IPS-18a (cell line): ENCODE measurements at regions not wholly inside any gene's neighbourhood (a gene's known extent, or its start where the extent isn't known, plus 50 kb on each side); places are given as distances from the start of the nearest gene placed in this dataset.
"Not testable (repeated sequence)": the region's sequence is repeated elsewhere in the genome, so short reads cannot be mapped to it uniquely, and the experiment has no call there.

ENCODE experiments used
- H3K27ac ChIP-seq: one replicate; pipeline ENCODE4 v1.5.1; 2013; ENCODE audit warnings: low read length
- H3K27me3 ChIP-seq: one replicate; pipeline ENCODE4 v1.6.1; 2013; ENCODE audit warnings: mild to moderate bottlenecking, low read length; ENCODE audit not compliant: control insufficient read depth, insufficient read depth
- H3K36me3 ChIP-seq: one replicate; pipeline ENCODE4 v1.6.1; 2013; ENCODE audit warnings: low read depth, low read length; ENCODE audit not compliant: control insufficient read depth
- H3K4me1 ChIP-seq: one replicate; pipeline ENCODE4 v1.6.1; 2013; ENCODE audit warnings: low read depth, low read length; ENCODE audit not compliant: control insufficient read depth
- H3K4me3 ChIP-seq: one replicate; pipeline ENCODE4 v1.5.1; 2013; ENCODE audit warnings: low read length
- H3K9ac ChIP-seq: one replicate; pipeline ENCODE4 v1.6.1; 2013; ENCODE audit warnings: mild to moderate bottlenecking, low read length, moderate library complexity
- H3K9me3 ChIP-seq: one replicate; pipeline ENCODE4 v1.6.1; 2013; ENCODE audit warnings: low read depth, low read length; ENCODE audit not compliant: control insufficient read depth

GRCh38 chr16:79959226-79959625, 358.7 kb upstream of the MAF start:
- H3K27ac ChIP-seq: no peak overlapping the region
- no peaks in the 10 kb centered on the region for H3K36me3 ChIP-seq
- no peaks in the 10 kb centered on the region for H3K9me3 ChIP-seq
- no peaks in the 10 kb centered on the region for H3K27me3 ChIP-seq
- no peaks in the 10 kb centered on the region for H3K4me1 ChIP-seq
- no peak overlapping the region for H3K4me3 ChIP-seq
- no peak overlapping the region for H3K9ac ChIP-seq

- Histone ChIP-seq H3K4me1 (no peaks in the 10 kb centered on the region), H3K27ac (no peak overlapping the region), H3K4me3 (no peak overlapping the region), H3K9me3 (no peaks in the 10 kb centered on the region), H3K9ac (no peak overlapping the region), H3K27me3 (no peaks in the 10 kb centered on the region), H3K36me3 (no peaks in the 10 kb centered on the region)
Measured at GRCh38 chr16:79954921-79955705, 354.6 kb upstream of the MAF start.

GRCh38 chr16:79950932-79951719, 350.6 kb upstream of the MAF start:
- Histone ChIP-seq H3K27me3 (no peaks in the 10 kb centered on the region), H3K27ac (no peak overlapping the region), H3K36me3 (no peaks in the 10 kb centered on the region), H3K9ac (no peak overlapping the region), H3K4me1 (no peaks in the 10 kb centered on the region), H3K4me3 (no peak overlapping the region), H3K9me3 (no peaks in the 10 kb centered on the region)

GRCh38 chr16:79949417-79949816, 348.9 kb upstream of the MAF start:
- H3K9ac ChIP-seq: no peak overlapping the region
- H3K27ac ChIP-seq: no peak overlapping the region
- no peaks in the 10 kb centered on the region for H3K27me3 ChIP-seq
- H3K4me3 ChIP-seq: no peak overlapping the region
- H3K4me1 ChIP-seq: no peaks in the 10 kb centered on the region
- H3K9me3 ChIP-seq: no peaks in the 10 kb centered on the region
- H3K36me3 ChIP-seq: no peaks in the 10 kb centered on the region

- Histone ChIP-seq H3K9me3 (no peaks in the 10 kb centered on the region), H3K27me3 (no peaks in the 10 kb centered on the region), H3K4me3 (no peak overlapping the region), H3K27ac (no peak overlapping the region), H3K4me1 (no peaks in the 10 kb centered on the region), H3K36me3 (no peaks in the 10 kb centered on the region), H3K9ac (no peak overlapping the region)
Measured at GRCh38 chr16:79947771-79948170, 347.2 kb upstream of the MAF start.

GRCh38 chr16:79946252-79946651, 345.7 kb upstream of the MAF start:
- H3K36me3 ChIP-seq: no peaks in the 10 kb centered on the region
- H3K9me3 ChIP-seq: no peaks in the 10 kb centered on the region
- H3K4me1 ChIP-seq: no peaks in the 10 kb centered on the region
- no peak overlapping the region for H3K9ac ChIP-seq
- H3K4me3 ChIP-seq: no peak overlapping the region
- H3K27me3 ChIP-seq: no peaks in the 10 kb centered on the region
- H3K27ac ChIP-seq: no peak overlapping the region

- no peak overlapping the region for H3K9ac ChIP-seq
- H3K4me1 ChIP-seq: no peaks in the 10 kb centered on the region
- H3K27me3 ChIP-seq: no peaks in the 10 kb centered on the region
- no peaks in the 10 kb centered on the region for H3K36me3 ChIP-seq
- H3K4me3 ChIP-seq: no peak overlapping the region
- no peak overlapping the region for H3K27ac ChIP-seq
- H3K9me3 ChIP-seq: no peaks in the 10 kb centered on the region
Measured at GRCh38 chr16:79943736-79944135, 343.2 kb upstream of the MAF start.

GRCh38 chr16:79938575-79938974, 338.0 kb upstream of the MAF start:
- H3K9ac ChIP-seq: no peak overlapping the region
- peaks cover 1% of the 10 kb centered on the region for H3K4me1 ChIP-seq
- H3K9me3 ChIP-seq: no peaks in the 10 kb centered on the region
- no peak overlapping the region for H3K4me3 ChIP-seq
- no peaks in the 10 kb centered on the region for H3K27me3 ChIP-seq
- no peak overlapping the region for H3K27ac ChIP-seq
- no peaks in the 10 kb centered on the region for H3K36me3 ChIP-seq

GRCh38 chr16:79937671-79938070, 337.1 kb upstream of the MAF start:
- H3K4me1 ChIP-seq, H3K36me3 ChIP-seq, H3K27me3 ChIP-seq, H3K9me3 ChIP-seq, H3K4me3 ChIP-seq, H3K27ac ChIP-seq, H3K9ac ChIP-seq: not testable (repeated sequence)

- H3K36me3 ChIP-seq: no peaks in the 10 kb centered on the region
- no peak overlapping the region for H3K27ac ChIP-seq
- H3K4me1 ChIP-seq: peaks cover 5% of the 10 kb centered on the region
- H3K27me3 ChIP-seq: no peaks in the 10 kb centered on the region
- H3K9me3 ChIP-seq: no peaks in the 10 kb centered on the region
- H3K4me3 ChIP-seq: no peak overlapping the region
- no peak overlapping the region for H3K9ac ChIP-seq
Measured at GRCh38 chr16:79933603-79934002, 333.1 kb upstream of the MAF start.

GRCh38 chr16:79932572-79932971, 332.0 kb upstream of the MAF start:
- Histone ChIP-seq H3K27me3 (no peaks in the 10 kb centered on the region), H3K27ac (no peak overlapping the region), H3K4me1 (peaks cover 5% of the 10 kb centered on the region), H3K9me3 (no peaks in the 10 kb centered on the region), H3K36me3 (no peaks in the 10 kb centered on the region), H3K4me3 (no peak overlapping the region), H3K9ac (no peak overlapping the region)

- H3K36me3 ChIP-seq: no peaks in the 10 kb centered on the region
- H3K4me1 ChIP-seq: peaks cover 5% of the 10 kb centered on the region
- no peaks in the 10 kb centered on the region for H3K27me3 ChIP-seq
- no peaks in the 10 kb centered on the region for H3K9me3 ChIP-seq
- no peak overlapping the region for H3K27ac ChIP-seq
- H3K4me3 ChIP-seq: no peak overlapping the region
- no peak overlapping the region for H3K9ac ChIP-seq
Measured at GRCh38 chr16:79931721-79932120, 331.2 kb upstream of the MAF start.
